Testis (tissue), 2 donors: ENCODE measurements at regions not wholly inside any gene's neighbourhood (a gene's known extent, or its start where the extent isn't known, plus 50 kb on each side); places are given as distances from the start of the nearest gene placed in this dataset.

Experiments used
- POLR2A ChIP-seq: fragments of 450-650 bp; IDR thresholded peaks from one replicate; pipeline ENCODE4 v1.6.1; 2017; ENCODE audit warnings: antibody characterized with exemption, mild to moderate bottlenecking, moderate library complexity
- TF ChIP-seq, protein P1 (sequence below), 3 experiments: fragments of 450-650 bp in 2 of 3; fragments of 200-600 bp in 1 of 3; sonication (generic) in 1 of 3; IDR thresholded peaks; one replicate each; pipeline ENCODE4 v1.5.1; 2016 to 2019; ENCODE audit warnings: antibody characterized with exemption in 3 of 3, mild to moderate bottlenecking in 2 of 3, moderate library complexity in 1 of 3

DNA sequence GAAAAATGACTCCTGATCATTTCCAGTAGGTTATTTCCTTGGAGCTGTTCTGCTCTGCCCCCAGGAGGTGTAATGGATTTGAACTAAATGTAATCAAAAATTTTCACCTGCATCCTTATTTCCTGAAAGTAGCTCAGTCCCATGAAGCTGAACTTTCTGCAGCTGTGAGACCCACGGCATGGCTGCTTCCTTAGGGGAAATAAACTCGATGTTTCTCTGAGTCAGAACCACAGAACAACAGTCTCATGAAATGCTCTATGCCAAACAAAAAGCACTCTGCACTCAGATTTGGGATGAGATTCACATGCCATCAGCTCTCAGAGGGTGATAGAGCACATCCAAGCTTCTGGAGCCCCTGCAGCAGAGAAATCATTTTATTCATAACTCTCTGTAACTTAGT is 224.1 kb upstream of the PLEKHG7 start:
- TF ChIP-seq, protein P1, sequence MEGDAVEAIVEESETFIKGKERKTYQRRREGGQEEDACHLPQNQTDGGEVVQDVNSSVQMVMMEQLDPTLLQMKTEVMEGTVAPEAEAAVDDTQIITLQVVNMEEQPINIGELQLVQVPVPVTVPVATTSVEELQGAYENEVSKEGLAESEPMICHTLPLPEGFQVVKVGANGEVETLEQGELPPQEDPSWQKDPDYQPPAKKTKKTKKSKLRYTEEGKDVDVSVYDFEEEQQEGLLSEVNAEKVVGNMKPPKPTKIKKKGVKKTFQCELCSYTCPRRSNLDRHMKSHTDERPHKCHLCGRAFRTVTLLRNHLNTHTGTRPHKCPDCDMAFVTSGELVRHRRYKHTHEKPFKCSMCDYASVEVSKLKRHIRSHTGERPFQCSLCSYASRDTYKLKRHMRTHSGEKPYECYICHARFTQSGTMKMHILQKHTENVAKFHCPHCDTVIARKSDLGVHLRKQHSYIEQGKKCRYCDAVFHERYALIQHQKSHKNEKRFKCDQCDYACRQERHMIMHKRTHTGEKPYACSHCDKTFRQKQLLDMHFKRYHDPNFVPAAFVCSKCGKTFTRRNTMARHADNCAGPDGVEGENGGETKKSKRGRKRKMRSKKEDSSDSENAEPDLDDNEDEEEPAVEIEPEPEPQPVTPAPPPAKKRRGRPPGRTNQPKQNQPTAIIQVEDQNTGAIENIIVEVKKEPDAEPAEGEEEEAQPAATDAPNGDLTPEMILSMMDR (IDR thresholded peaks at IDR 0.05), result no peak
- no peak for TF ChIP-seq POLR2A
